ENCODE measurements at regions not wholly inside any gene's neighbourhood (a gene's known extent, or its start where the extent isn't known, plus 50 kb on each side); places are given as distances from the start of the nearest gene placed in this dataset.
"Not testable (repeated sequence)": the region's sequence is repeated elsewhere in the genome, so short reads cannot be mapped to it uniquely, and the experiment has no call there.

DNA sequence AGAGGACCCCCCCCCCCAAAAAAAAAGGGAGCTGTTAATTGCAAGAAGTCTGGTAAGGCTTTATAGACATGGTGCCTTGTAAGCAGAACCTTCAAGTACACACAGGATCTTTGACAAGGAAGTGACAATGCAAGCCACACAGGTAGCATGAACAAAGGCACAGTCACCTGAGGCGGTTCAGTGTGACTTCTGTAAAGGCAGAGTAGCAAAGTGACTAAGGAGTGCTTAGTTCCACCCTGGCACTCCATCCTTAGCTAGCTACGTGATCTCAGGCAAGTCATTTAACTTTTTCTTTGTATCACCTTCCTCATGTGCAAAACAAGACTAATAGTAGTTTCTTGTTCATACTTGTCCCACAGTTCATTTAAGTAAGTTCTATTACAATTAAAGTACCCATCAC lies 282.0 kb downstream of the PRELID2 start:
- Histone ChIP-seq H3K27me3 (ENCODE audit: control insufficient read depth, insufficient read depth, low read length) (no peaks in the 10 kb centered on the region), H3K27ac (ENCODE audit: low read depth, low read length) (no peak overlapping the region), H3K9ac (ENCODE audit: low read length) (no peak overlapping the region), H3K4me1 (ENCODE audit: control insufficient read depth, insufficient read depth, low read length) (no peaks in the 10 kb centered on the region), H3K4me3 (ENCODE audit: low read length) (no peak overlapping the region), H3K36me3 (ENCODE audit: control insufficient read depth, insufficient read depth, low read length) (no peaks in the 10 kb centered on the region)

GRCh38 chr5:145551714-145552113 lies 283.4 kb downstream of the PRELID2 start:
- no peak overlapping the region for H3K27ac ChIP-seq (ENCODE audit: low read depth, low read length)
- no peaks in the 10 kb centered on the region for H3K36me3 ChIP-seq (ENCODE audit: control insufficient read depth, insufficient read depth, low read length)
- H3K4me3 ChIP-seq (ENCODE audit: low read length) = no peak overlapping the region
- H3K9ac ChIP-seq (ENCODE audit: low read length) = no peak overlapping the region
- no peaks in the 10 kb centered on the region for H3K27me3 ChIP-seq (ENCODE audit: control insufficient read depth, insufficient read depth, low read length)
- H3K4me1 ChIP-seq (ENCODE audit: control insufficient read depth, insufficient read depth, low read length) = no peaks in the 10 kb centered on the region

- no peak overlapping the region for H3K9ac ChIP-seq (ENCODE audit: low read length)
- H3K27me3 ChIP-seq (ENCODE audit: control insufficient read depth, insufficient read depth, low read length) = no peaks in the 10 kb centered on the region
- H3K27ac ChIP-seq (ENCODE audit: low read depth, low read length) = no peak overlapping the region
- no peaks in the 10 kb centered on the region for H3K36me3 ChIP-seq (ENCODE audit: control insufficient read depth, insufficient read depth, low read length)
- H3K4me3 ChIP-seq (ENCODE audit: low read length) = no peak overlapping the region
- H3K4me1 ChIP-seq (ENCODE audit: control insufficient read depth, insufficient read depth, low read length) = no peaks in the 10 kb centered on the region
Observed at GRCh38 chr5:145548097-145548496, 287.0 kb downstream of the PRELID2 start.

DNA sequence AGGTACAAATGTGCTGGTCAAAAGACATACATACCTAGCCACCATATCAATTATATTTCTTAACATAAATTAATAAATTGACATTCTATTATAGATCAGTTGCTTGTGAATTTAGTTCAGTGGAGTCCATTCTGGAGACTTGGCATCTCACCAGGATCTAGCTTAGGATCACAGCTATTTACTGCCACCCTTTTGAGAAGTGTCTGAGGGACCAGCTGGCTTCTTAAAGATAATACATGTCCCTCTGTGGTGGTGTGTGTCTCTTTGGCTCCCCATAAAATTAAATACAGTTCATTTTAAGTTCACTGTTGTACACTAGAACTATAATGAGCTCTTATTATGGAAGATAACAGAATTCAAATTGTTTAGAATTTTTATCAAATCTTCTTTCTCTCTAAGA lies 290.7 kb downstream of the PRELID2 start:
- Histone ChIP-seq H3K9ac (ENCODE audit: low read length) (no peak overlapping the region), H3K4me3 (ENCODE audit: low read length) (no peak overlapping the region), H3K27ac (ENCODE audit: low read depth, low read length) (no peak overlapping the region), H3K27me3 (ENCODE audit: control insufficient read depth, insufficient read depth, low read length) (no peaks in the 10 kb centered on the region), H3K36me3 (ENCODE audit: control insufficient read depth, insufficient read depth, low read length) (no peaks in the 10 kb centered on the region), H3K4me1 (ENCODE audit: control insufficient read depth, insufficient read depth, low read length) (no peaks in the 10 kb centered on the region)

- Histone ChIP-seq H3K4me3 (ENCODE audit: low read length) (no peak overlapping the region), H3K36me3 (ENCODE audit: control insufficient read depth, insufficient read depth, low read length) (no peaks in the 10 kb centered on the region), H3K27me3 (ENCODE audit: control insufficient read depth, insufficient read depth, low read length) (no peaks in the 10 kb centered on the region), H3K4me1 (ENCODE audit: control insufficient read depth, insufficient read depth, low read length) (no peaks in the 10 kb centered on the region), H3K27ac (ENCODE audit: low read depth, low read length) (no peak overlapping the region), H3K9ac (ENCODE audit: low read length) (no peak overlapping the region)
Observed at GRCh38 chr5:145543968-145544367, 291.2 kb downstream of the PRELID2 start.

GRCh38 chr5:145540375-145540774 lies 294.8 kb downstream of the PRELID2 start:
- Histone ChIP-seq H3K36me3 (ENCODE audit: control insufficient read depth, insufficient read depth, low read length) (no peaks in the 10 kb centered on the region), H3K9ac (ENCODE audit: low read length) (no peak overlapping the region), H3K4me3 (ENCODE audit: low read length) (no peak overlapping the region), H3K27me3 (ENCODE audit: control insufficient read depth, insufficient read depth, low read length) (no peaks in the 10 kb centered on the region), H3K4me1 (ENCODE audit: control insufficient read depth, insufficient read depth, low read length) (no peaks in the 10 kb centered on the region), H3K27ac (ENCODE audit: low read depth, low read length) (no peak overlapping the region)

- Histone ChIP-seq H3K27me3 (ENCODE audit: control insufficient read depth, insufficient read depth, low read length) (no peaks in the 10 kb centered on the region), H3K4me1 (ENCODE audit: control insufficient read depth, insufficient read depth, low read length) (no peaks in the 10 kb centered on the region), H3K36me3 (ENCODE audit: control insufficient read depth, insufficient read depth, low read length) (no peaks in the 10 kb centered on the region), H3K4me3 (ENCODE audit: low read length) (no peak overlapping the region), H3K9ac (ENCODE audit: low read length) (no peak overlapping the region), H3K27ac (ENCODE audit: low read depth, low read length) (no peak overlapping the region)
Observed at GRCh38 chr5:145539201-145539600, 295.9 kb downstream of the PRELID2 start.

DNA sequence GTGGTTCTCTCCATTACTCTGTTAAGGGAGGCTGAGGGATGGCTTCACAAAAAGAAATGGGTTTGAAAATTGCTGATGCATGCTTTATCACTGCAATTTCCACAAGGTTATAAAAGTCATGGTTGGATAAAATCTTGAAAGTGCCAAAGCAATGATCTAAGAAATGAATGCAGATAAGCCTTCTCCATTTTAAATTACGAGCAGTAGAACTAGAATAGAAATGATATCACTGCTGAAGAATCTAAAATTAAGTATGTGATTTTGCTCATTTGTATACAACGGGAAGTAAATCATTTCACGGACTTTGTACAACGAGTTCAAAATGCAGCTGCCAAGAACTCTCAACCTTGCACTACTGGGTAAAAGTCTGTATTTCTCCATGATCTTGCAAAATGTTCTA lies 299.0 kb downstream of the PRELID2 start:
- Histone ChIP-seq H3K4me3 (ENCODE audit: low read length) (no peak overlapping the region), H3K27ac (ENCODE audit: low read depth, low read length) (no peak overlapping the region), H3K4me1 (ENCODE audit: control insufficient read depth, insufficient read depth, low read length) (no peaks in the 10 kb centered on the region), H3K9ac (ENCODE audit: low read length) (no peak overlapping the region), H3K27me3 (ENCODE audit: control insufficient read depth, insufficient read depth, low read length) (no peaks in the 10 kb centered on the region), H3K36me3 (ENCODE audit: control insufficient read depth, insufficient read depth, low read length) (no peaks in the 10 kb centered on the region)

- Histone ChIP-seq H3K4me3 (ENCODE audit: low read length) (no peak overlapping the region), H3K27me3 (ENCODE audit: control insufficient read depth, insufficient read depth, low read length) (no peaks in the 10 kb centered on the region), H3K4me1 (ENCODE audit: control insufficient read depth, insufficient read depth, low read length) (no peaks in the 10 kb centered on the region), H3K27ac (ENCODE audit: low read depth, low read length) (no peak overlapping the region), H3K9ac (ENCODE audit: low read length) (no peak overlapping the region), H3K36me3 (ENCODE audit: control insufficient read depth, insufficient read depth, low read length) (no peaks in the 10 kb centered on the region)
Observed at GRCh38 chr5:145531038-145531734, 304.0 kb downstream of the PRELID2 start.

DNA sequence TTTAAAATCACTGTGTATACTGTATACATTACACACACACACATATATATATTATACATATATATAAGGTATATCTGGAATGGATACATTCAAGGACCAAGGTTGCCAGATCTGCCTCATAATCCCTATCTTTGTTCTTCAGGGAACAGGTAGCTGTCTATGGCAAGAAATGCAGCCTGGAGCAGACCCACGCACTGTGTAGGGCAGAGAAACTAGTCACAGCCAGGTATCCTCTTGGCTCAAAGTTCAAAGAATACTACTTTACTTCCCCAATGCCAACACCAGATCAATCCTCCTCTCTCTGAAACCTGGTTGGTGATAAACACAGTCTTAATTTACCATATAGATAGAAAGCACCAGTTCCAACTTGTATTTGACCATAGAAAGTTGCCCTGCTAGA lies 313.6 kb downstream of the PRELID2 start:
- Histone ChIP-seq H3K27me3 (ENCODE audit: control insufficient read depth, insufficient read depth, low read length) (no peaks in the 10 kb centered on the region), H3K4me3 (ENCODE audit: low read length) (no peak overlapping the region), H3K27ac (ENCODE audit: low read depth, low read length) (no peak overlapping the region), H3K36me3 (ENCODE audit: control insufficient read depth, insufficient read depth, low read length) (no peaks in the 10 kb centered on the region), H3K9ac (ENCODE audit: low read length) (no peak overlapping the region), H3K4me1 (ENCODE audit: control insufficient read depth, insufficient read depth, low read length) (no peaks in the 10 kb centered on the region)

DNA sequence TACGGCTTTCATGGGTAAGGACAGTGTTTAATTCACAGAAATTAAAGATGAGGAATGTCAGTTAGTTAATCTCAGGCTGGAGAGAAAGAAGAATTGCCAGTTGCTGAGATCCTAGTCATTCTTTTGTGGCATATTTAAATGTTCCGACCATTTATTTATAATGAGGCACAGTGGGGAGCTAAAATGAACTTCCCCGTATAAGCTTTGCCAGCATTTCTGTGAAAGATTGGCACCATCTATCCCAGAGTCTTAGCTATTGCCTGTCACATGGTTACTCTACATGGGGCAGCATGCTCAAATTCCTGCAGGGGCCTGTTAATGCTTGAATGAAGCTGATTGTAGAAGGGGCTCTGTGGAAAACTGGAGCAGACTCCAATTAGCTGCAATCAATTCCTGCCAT lies 314.1 kb downstream of the PRELID2 start:
- H3K9ac ChIP-seq (ENCODE audit: low read length) = no peak overlapping the region
- no peaks in the 10 kb centered on the region for H3K27me3 ChIP-seq (ENCODE audit: control insufficient read depth, insufficient read depth, low read length)
- no peak overlapping the region for H3K27ac ChIP-seq (ENCODE audit: low read depth, low read length)
- H3K4me3 ChIP-seq (ENCODE audit: low read length) = no peak overlapping the region
- H3K4me1 ChIP-seq (ENCODE audit: control insufficient read depth, insufficient read depth, low read length) = no peaks in the 10 kb centered on the region
- H3K36me3 ChIP-seq (ENCODE audit: control insufficient read depth, insufficient read depth, low read length) = no peaks in the 10 kb centered on the region

GRCh38 chr5:145520335-145520734 lies 314.8 kb downstream of the PRELID2 start:
- Histone ChIP-seq H3K4me3 (ENCODE audit: low read length) (no peak overlapping the region), H3K4me1 (ENCODE audit: control insufficient read depth, insufficient read depth, low read length) (no peaks in the 10 kb centered on the region)

DNA sequence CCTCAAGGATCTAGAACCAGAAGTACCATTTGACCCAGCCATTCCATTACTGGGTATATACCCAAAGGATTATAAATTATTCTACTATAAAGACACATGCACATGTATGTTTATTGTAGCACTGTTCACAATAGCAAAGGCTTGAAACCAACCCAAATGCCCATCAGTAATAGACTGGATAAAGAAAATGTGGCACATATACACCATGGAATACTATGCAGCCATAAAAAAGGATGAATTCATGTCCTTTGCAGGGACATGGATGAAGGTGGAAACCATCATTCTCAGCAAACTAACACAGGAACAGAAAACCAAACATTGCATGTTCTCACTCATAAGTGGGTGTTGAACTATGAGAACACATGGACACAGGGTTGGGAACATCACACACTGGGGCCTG lies 317.6 kb downstream of the PRELID2 start:
- not testable (repeated sequence) for H3K9ac ChIP-seq (ENCODE audit: low read length); H3K27me3 ChIP-seq (ENCODE audit: control insufficient read depth, insufficient read depth, low read length); H3K4me1 ChIP-seq (ENCODE audit: control insufficient read depth, insufficient read depth, low read length); H3K36me3 ChIP-seq (ENCODE audit: control insufficient read depth, insufficient read depth, low read length); H3K27ac ChIP-seq (ENCODE audit: low read depth, low read length); H3K4me3 ChIP-seq (ENCODE audit: low read length)

More at GRCh38 chr5:145520335-145520734, 314.8 kb downstream of the PRELID2 start:
- Histone ChIP-seq H3K27ac (ENCODE audit: low read depth, low read length) (no peak overlapping the region), H3K36me3 (ENCODE audit: control insufficient read depth, insufficient read depth, low read length) (no peaks in the 10 kb centered on the region), H3K27me3 (ENCODE audit: control insufficient read depth, insufficient read depth, low read length) (no peaks in the 10 kb centered on the region), H3K9ac (ENCODE audit: low read length) (no peak overlapping the region)

All from rectal smooth muscle tissue (tissue), 1 donor.